EL (cell line): ENCODE measurements at regions not wholly inside any gene's neighbourhood (a gene's known extent, or its start where the extent isn't known, plus 50 kb on each side); places are given as distances from the start of the nearest gene placed in this dataset.
"Not testable (repeated sequence)": the region's sequence is repeated elsewhere in the genome, so short reads cannot be mapped to it uniquely, and the experiment has no call there.

Source experiments
- DNase-seq: peaks from one replicate; pipeline ENCODE4 v3.0.0-alpha.2; 2016

DNA sequence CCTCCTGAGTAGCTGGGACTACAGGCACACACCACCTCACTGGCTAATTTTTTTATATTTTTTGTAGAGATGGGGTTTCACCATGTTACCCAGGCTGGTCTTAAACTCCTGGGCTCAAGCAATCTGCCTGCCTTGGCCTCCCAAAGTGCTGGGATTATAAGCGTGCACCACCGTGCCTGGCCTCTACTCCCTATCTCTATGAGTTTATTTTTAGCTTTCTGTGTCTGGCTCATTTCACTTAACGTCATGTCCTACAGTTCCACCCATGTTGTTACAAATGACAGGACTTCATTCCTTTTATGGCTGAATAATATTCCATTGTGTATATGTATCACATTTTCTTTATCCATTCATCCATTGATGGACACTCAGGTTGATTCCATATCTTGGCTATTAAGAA is 164.2 kb upstream of the ZNF648 start:
- not testable (repeated sequence) for DNase-seq

DNA sequence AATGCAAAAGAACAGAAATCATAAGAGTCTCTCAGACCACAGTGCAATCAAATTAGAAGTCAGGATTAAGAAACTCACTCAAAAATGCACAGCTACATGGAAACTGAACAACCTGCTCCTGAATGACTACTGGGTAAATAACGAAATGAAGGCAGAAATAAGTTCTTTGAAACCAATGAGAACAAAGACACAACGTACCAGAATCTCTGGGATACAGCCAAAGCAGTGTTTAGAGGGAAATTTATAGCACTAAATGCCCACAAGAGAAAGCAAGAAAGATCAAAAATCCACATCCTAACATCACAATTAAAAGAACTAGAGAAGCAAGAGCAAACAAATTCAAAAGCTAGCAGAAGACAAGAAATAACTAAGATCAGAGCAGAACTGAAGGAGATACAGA is 160.5 kb upstream of the ZNF648 start:
- not testable (repeated sequence) for DNase-seq

DNA sequence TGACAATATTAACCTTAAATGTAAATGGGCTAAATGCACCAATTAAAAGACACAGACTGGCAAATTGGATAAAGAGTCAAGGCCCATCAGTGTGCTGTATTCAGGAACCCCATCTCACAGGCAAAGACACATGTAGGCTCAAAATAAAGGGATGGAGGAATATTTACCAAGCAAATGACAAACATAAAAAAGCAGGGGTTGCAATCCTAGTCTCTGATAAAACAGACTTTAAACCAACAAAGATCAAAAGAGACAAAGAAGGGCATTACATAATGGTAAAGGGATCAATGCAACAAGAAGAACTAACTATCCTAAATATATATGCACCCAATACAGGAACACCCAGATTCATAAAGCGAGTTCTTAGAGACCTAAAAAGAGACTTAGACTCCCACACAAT is 159.9 kb upstream of the ZNF648 start:
- not testable (repeated sequence) for DNase-seq

DNA sequence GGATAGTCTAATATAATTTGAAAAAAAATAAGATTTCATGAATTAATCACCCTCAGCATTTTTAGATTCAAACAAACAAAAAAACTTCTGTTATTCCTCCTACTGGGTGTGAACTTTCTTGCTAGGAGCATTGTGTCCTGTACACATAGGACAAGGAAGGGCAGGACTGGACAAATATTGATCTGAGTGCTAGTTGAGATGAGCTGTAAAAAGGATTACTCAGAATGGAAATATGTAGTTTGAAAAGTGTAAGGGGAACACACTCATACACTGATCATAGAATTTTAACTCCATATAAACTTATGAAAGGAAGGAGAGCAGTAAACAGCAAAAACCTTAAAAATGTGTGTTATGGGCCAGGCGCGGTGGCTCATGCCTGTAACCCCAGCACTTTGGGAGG is 156.5 kb upstream of the ZNF648 start:
- no peak for DNase-seq

- DNase-seq: no peak
Measured at GRCh38 chr1:182217071-182217470, 155.6 kb upstream of the ZNF648 start.

- DNase-seq: no peak
Measured at GRCh38 chr1:182215764-182216163, 154.3 kb upstream of the ZNF648 start.

DNA sequence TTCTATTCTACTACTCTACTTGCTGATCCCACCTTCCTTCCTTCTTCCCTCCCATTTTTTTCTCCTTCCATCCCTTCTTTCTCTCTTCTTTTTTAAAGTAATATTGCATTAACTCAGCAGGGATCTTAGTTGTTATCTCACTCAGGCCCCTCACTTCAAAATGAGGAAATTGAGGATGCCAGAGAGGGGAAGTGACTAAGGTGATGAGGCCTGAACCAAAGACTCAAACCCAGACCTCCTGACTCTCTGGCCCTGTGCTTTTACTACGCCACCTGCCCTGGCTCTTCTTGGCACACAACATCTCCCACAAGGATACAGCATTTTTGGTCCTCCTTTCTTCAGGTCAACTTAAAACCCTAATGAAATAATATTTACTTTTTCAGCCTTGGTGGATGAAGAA is 151.7 kb upstream of the ZNF648 start:
- DNase-seq: no peak

DNA sequence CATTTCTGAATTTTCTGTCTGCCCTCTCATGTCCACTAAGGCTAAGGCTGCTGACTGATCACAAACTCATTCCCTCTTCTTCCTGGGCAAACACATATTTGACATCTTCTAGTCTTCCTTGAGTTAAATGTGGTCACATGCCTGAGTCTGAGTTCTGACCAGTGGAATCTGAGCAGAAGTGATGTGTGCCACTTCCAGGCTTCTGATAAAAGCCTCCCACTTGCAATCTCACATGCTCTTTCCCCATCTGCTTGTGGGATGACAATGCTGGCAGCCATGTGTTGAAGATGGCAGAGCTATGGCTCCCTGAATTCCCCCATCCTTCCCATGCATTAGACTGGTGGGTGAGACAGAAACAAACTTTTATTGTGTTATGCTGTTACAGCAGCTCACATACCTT is 149.9 kb upstream of the ZNF648 start:
- no peak for DNase-seq

GRCh38 chr1:182210417-182210816 is 148.9 kb upstream of the ZNF648 start:
- DNase-seq: no peak

- no peak for DNase-seq
Measured at GRCh38 chr1:182207300-182207699, 145.8 kb upstream of the ZNF648 start.

DNA sequence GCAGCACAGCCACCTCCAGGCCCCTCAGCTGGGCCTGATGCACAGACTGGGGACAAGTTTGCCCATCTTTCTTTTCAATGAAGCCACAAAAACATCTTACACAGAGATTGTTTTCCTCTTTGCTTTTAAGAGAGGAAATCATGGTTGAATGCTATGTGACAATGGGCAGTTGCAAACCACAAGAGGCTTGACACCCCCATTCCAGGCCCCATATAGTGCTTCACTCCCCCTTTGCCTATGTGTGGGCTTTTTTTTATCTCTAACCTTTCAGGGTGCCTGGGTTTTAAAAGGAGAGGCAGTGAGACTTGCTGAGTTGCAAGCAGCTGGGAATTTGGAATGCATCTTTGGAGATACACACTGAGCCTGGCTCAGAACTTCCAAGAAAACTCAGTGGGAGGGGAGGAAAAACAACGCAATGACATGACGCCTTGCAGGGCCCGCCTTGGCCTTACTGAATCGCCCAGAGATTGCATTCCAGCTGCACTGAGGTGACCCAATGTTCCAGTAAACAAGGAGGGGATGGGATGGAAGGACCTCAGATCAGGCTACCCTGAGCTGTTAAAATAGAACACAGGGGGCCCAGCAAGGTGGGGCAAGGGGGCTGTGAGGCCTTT is 145.2 kb upstream of the ZNF648 start:
- no peak for DNase-seq

DNA sequence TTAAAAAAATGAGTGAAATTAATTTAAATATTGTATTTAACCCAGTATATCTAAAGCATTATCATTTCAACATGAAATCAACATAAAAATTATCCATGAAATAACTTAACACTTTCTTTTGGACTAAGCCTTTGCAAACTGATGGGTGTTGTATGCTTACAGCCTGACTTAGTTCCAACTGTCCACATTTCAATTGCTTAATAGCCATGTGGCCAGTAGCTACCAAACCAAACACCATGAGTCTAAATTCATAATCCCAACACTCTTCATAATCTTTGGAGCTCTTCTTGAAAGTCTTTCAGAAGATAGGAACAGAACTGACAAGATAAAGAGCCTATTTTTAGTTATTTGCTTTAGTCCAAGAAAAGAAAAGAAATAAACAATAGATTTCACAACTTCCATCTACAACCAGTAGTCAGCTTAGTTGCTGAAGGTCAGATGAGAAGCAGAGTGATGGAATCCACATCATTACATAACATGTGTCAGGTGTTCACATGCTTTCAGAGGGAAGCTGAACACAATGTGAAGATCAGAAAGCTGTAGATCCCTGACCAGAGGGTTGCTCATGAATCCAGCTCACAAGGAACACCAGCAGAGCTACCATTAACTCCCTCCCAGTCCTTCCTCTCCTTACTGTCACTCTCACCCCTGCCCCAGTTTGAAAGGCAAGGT is 144.0 kb upstream of the ZNF648 start:
- no peak for DNase-seq

- no peak for DNase-seq
Measured at GRCh38 chr1:182203191-182203875, 141.8 kb upstream of the ZNF648 start.

DNA sequence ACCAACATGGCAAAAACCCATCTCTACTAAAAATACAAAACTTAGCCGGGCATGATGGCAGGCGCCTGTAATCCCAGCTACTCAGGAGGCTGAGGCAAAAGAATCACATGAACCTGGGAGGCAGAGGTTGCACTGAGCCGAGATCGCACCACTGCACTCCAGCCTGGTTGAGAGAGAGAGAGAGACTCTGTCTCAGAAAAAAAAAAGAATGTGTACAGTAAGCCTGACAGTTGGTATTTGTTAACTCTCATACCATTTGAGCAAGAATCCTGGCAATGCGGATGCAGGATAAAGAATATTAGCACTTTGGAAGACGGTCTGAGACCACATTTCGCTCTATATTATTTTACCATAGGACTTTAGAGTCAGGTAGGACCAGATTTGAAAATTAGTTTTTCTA is 140.0 kb upstream of the ZNF648 start:
- not testable (repeated sequence) for DNase-seq

- no peak for DNase-seq
Measured at GRCh38 chr1:182200025-182200812, 138.7 kb upstream of the ZNF648 start.

GRCh38 chr1:182198006-182198605 is 136.6 kb upstream of the ZNF648 start:
- no peak for DNase-seq

DNA sequence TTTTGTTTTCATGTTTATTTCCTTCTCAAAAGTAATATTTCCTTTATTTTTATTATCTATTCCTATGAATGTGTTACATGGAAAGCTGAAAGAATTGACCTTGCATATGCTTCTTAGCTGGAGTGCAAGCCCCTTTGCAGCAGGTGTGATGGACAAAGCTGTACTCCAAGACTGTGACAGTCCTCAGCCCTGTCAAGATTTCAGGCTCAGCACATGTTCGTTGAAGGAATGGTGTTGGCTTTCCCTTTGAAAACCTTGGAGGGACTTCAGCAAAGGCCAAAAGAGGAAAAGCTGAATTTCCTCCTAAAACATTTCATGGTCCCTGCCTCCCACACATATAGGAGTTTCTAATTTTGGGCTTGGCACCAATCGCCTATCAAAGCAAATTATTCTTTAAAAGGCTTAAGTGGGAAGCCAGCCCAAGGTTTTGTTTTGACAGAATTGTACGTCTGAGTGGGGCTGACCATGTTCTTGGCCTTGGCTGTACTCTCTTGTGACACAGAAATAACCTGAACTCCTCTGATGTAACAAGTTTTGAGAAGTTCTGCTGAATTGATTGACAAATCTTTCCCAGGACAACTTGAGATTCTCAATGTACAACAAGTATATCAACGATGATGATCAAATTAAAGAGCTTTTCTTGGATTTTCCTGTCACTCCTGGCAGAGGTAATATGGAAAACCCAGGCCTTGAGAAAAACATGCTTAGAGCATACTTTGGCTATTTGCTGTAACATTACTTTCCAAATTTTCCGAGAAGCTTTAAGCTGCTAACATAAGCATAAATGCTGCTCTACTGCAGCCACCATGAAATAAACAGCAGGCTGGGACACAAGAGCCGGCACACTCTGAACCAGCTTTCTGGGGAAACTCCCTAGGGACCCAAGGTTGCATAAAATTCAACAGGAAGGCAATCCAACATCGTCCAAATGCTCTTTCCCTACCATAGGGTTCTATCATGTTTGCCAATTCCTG is 135.7 kb upstream of the ZNF648 start:
- no peak for DNase-seq

GRCh38 chr1:182195733-182196132 is 134.2 kb upstream of the ZNF648 start:
- no peak for DNase-seq

- DNase-seq: peak; percentile 5
Measured at GRCh38 chr1:182193908-182194550, 132.5 kb upstream of the ZNF648 start.

DNA sequence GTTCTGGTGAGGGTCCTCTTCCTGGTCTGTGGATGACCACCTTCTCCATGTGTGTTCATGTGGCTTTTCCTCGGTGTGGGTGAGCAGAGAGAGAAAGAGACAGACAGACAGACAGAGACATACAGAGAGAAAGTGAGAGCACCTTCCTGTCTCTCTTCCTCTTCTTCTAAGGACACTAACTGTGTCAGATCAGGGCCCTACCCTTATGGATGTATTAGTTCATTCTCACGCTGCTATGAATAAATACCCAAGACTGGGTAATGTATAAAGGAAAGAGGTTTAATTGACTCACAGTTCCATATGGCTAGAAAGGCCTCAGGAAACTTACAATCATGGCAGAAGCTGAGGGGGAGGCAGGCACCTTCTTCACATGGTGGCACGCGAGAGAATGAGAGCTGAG is 131.5 kb upstream of the ZNF648 start:
- no peak for DNase-seq

GRCh38 chr1:182192215-182192614 is 130.7 kb upstream of the ZNF648 start:
- no peak for DNase-seq
